ENCODE measurements at regions not wholly inside any gene's neighbourhood (a gene's known extent, or its start where the extent isn't known, plus 50 kb on each side); places are given as distances from the start of the nearest gene placed in this dataset.

- TF ChIP-seq REST (IDR thresholded peaks at IDR 0.05): no peak
- no peak for TF ChIP-seq RXRA (IDR thresholded peaks at IDR 0.05)
- no peak for TF ChIP-seq MAX (IDR thresholded peaks at IDR 0.05)
- TF ChIP-seq SP1 (IDR thresholded peaks at IDR 0.05): no peak
- no peak for TF ChIP-seq NR2F2 (IDR thresholded peaks at IDR 0.05)
Observed at GRCh38 chr9:8259028-8259427, 459.4 kb upstream of the DMAC1 start.
